HL-60 (cell line): ENCODE measurements at regions not wholly inside any gene's neighbourhood (a gene's known extent, or its start where the extent isn't known, plus 50 kb on each side); places are given as distances from the start of the nearest gene placed in this dataset.

Experiments
- DNase-seq, 2 experiments: peaks; one replicate each; pipeline ENCODE4 v3.0.0-alpha.2; 2010 to 2020; ENCODE audit warnings: low read depth in 1 of 2, low spot score in 1 of 2
- H3K27ac ChIP-seq: fragments of 250-450 bp; sonication (Bioruptor Pico); replicated peaks from 2 replicates; pipeline ENCODE4 v1.5.1; 2020; ENCODE audit warnings: mild to moderate bottlenecking, moderate library complexity
- H3K27me3 ChIP-seq: fragments of 250-450 bp; sonication (Bioruptor Pico); 2 replicates; pipeline ENCODE4 v1.5.1; 2021; ENCODE audit warnings: mild to moderate bottlenecking, moderate library complexity; ENCODE audit not compliant: insufficient read depth, poor library complexity, severe bottlenecking
- H3K4me3 ChIP-seq: replicated peaks from 2 replicates; pipeline ENCODE4 v1.5.1; 2011; ENCODE audit warnings: mild to moderate bottlenecking, control low read depth, low read length; ENCODE audit not compliant: insufficient read depth
- CTCF ChIP-seq: IDR thresholded peaks from one replicate; pipeline ENCODE4 v1.5.1; 2011; ENCODE audit warnings: low read length, control low read depth, inconsistent platforms; ENCODE audit not compliant: insufficient read depth
- GABPA ChIP-seq: IDR thresholded peaks from 2 replicates; pipeline ENCODE4 v1.6.1; 2012; ENCODE audit warnings: low read depth
- POLR2AphosphoS5 ChIP-seq: IDR thresholded peaks from 2 replicates; pipeline ENCODE4 v1.6.1; 2012; ENCODE audit warnings: low read depth
- REST ChIP-seq: IDR thresholded peaks from 2 replicates; pipeline ENCODE4 v1.6.1; 2012; ENCODE audit warnings: low read depth; ENCODE audit not compliant: insufficient replicate concordance
- SPI1 ChIP-seq: IDR thresholded peaks from 2 replicates; pipeline ENCODE4 v1.6.1; 2012; ENCODE audit warnings: low read depth, mild to moderate bottlenecking, borderline replicate concordance

- H3K27ac ChIP-seq, result no peak overlapping the region
- H3K27me3 ChIP-seq, result no peaks in the 10 kb centered on the region
- no peak for DNase-seq
- H3K4me3 ChIP-seq, result no peak overlapping the region
- TF ChIP-seq CTCF, result no peak
- no peak for TF ChIP-seq REST
- TF ChIP-seq POLR2AphosphoS5, result no peak
- TF ChIP-seq SPI1, result no peak
- TF ChIP-seq GABPA, result no peak
Measured at GRCh38 chr18:46260016-46260878, 156.1 kb downstream of the HAUS1 start.

GRCh38 chr18:46260879-46261143 is 156.6 kb downstream of the HAUS1 start:
- TF ChIP-seq POLR2AphosphoS5, result no peak
- TF ChIP-seq SPI1, result no peak
- no peak for TF ChIP-seq REST
- TF ChIP-seq CTCF, result no peak
- TF ChIP-seq GABPA, result no peak
- Histone ChIP-seq H3K27ac (no peak overlapping the region), H3K27me3 (no peaks in the 10 kb centered on the region), H3K4me3 (no peak overlapping the region)
- DNase-seq, result no peak

GRCh38 chr18:46261799-46262198 is 157.6 kb downstream of the HAUS1 start:
- Histone ChIP-seq H3K27me3 (no peaks in the 10 kb centered on the region), H3K27ac (no peak overlapping the region), H3K4me3 (no peak overlapping the region)
- TF ChIP-seq SPI1 (no peak), POLR2AphosphoS5 (no peak), CTCF (no peak), REST (no peak), GABPA (no peak)
- no peak for DNase-seq
